ENCODE measurements at regions not wholly inside any gene's neighbourhood (a gene's known extent, or its start where the extent isn't known, plus 50 kb on each side); places are given as distances from the start of the nearest gene placed in this dataset.

DNA sequence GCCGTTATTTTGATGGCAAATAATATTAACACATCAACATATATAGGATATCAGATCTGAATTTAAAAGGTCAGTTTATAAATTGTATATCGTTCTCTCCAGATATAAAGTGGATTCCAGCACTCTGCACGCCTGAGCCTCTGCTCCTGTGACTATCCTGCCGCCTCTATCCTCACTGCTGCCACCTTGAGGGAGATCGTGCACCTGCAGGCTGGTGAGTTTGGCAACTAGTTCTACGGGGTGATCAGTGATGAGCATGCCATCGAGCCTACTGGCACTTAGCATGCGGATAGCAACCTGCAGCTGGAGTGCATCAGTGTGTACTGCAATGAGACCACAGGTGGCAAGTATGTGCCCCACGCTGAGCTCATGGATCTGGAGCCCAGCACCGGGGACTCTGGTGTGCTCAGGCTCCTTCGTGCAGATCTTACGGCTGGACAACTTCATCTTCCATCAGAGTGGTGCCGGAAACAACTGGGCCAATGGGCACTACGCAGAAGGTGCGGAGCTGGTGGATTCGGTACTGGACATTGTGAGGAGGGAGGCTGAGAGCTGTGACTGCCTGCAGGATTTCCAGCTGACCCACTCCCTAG lies 84.9 kb downstream of the FBXO5 start:
- TF ChIP-seq, protein P1, sequence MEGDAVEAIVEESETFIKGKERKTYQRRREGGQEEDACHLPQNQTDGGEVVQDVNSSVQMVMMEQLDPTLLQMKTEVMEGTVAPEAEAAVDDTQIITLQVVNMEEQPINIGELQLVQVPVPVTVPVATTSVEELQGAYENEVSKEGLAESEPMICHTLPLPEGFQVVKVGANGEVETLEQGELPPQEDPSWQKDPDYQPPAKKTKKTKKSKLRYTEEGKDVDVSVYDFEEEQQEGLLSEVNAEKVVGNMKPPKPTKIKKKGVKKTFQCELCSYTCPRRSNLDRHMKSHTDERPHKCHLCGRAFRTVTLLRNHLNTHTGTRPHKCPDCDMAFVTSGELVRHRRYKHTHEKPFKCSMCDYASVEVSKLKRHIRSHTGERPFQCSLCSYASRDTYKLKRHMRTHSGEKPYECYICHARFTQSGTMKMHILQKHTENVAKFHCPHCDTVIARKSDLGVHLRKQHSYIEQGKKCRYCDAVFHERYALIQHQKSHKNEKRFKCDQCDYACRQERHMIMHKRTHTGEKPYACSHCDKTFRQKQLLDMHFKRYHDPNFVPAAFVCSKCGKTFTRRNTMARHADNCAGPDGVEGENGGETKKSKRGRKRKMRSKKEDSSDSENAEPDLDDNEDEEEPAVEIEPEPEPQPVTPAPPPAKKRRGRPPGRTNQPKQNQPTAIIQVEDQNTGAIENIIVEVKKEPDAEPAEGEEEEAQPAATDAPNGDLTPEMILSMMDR (IDR thresholded peaks at IDR 0.05; ENCODE audit: insufficient read depth, low read depth, low read length, missing control alignments), result peak; percentile 99
- peak; percentile 70 for DNase-seq (ENCODE audit: low read depth)
- H3K4me3 ChIP-seq (ENCODE audit: low read length), result no peak overlapping the region

GRCh38 chr6:152904678-152905077 lies 78.2 kb downstream of the FBXO5 start:
- no peak overlapping the region for H3K4me3 ChIP-seq (ENCODE audit: low read length)
- TF ChIP-seq, protein P1 (IDR thresholded peaks at IDR 0.05; ENCODE audit: insufficient read depth, low read depth, low read length, missing control alignments), result no peak
- DNase-seq (ENCODE audit: low read depth), result no peak

GRCh38 chr6:152905551-152906299 lies 77.1 kb downstream of the FBXO5 start:
- TF ChIP-seq, protein P1 (IDR thresholded peaks at IDR 0.05; ENCODE audit: insufficient read depth, low read depth, low read length, missing control alignments), result no peak
- no peak for DNase-seq (ENCODE audit: low read depth)
- H3K4me3 ChIP-seq (ENCODE audit: low read length), result no peak overlapping the region

DNA sequence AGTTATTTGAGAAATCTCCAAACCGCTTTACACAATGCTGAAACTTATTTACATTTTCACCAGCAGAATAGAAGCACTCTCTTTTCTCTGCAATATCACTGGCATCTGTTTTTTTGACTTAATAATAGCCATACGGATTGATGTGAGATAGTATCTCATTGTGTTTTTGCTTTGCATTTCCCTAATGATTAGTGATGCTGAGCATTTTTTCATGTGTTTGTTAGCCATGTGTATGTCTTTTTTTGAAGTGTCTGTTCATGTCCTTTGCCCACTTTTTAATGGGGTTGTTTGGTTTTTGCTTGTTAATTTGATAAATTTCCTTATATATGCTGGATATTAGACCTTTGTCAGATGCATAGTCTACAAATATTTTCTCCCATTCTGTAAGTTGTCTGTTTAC lies 73.6 kb downstream of the FBXO5 start:
- DNase-seq (ENCODE audit: low read depth), result no peak
- TF ChIP-seq, protein P1 (IDR thresholded peaks at IDR 0.05; ENCODE audit: insufficient read depth, low read depth, low read length, missing control alignments), result no peak

GRCh38 chr6:152916035-152916434 lies 66.8 kb downstream of the FBXO5 start:
- H3K4me3 ChIP-seq (ENCODE audit: low read length), result no peak overlapping the region
- TF ChIP-seq, protein P1 (IDR thresholded peaks at IDR 0.05; ENCODE audit: insufficient read depth, low read depth, low read length, missing control alignments), result no peak
- peak; percentile 77 for DNase-seq (ENCODE audit: low read depth)

More for the DNA sequence above, 73.6 kb downstream of the FBXO5 start:
- no peak overlapping the region for H3K4me3 ChIP-seq (ENCODE audit: low read length)

DNA sequence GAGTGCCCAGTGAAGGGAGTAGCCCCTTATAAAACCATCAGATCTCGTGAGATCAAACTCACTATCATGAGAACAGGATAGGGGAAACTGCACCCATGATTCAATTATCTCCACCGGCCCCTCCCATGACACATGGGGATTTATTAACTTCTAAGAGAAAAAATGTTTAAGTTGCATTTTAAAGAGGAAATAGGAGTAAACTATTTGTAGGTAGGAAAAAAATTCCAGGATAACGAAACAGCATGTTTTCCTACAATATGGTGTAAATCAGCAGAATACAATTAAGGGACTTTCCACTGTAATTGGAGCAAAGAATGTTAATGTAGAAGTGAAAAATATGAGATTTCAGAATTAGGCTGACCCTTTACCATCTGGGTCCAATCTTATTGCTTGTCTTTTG lies 63.9 kb downstream of the FBXO5 start:
- TF ChIP-seq, protein P1 (IDR thresholded peaks at IDR 0.05; ENCODE audit: insufficient read depth, low read depth, low read length, missing control alignments), result no peak
- no peak for DNase-seq (ENCODE audit: low read depth)
- H3K4me3 ChIP-seq (ENCODE audit: low read length), result no peak overlapping the region
